HG03045 (cell line): ENCODE measurements at regions not wholly inside any gene's neighbourhood (a gene's known extent, or its start where the extent isn't known, plus 50 kb on each side); places are given as distances from the start of the nearest gene placed in this dataset.

Source experiments
- ATAC-seq: cut with Tn5 transposase; IDR thresholded peaks from one replicate; pipeline ENCODE4 v1.9.1; 2021; ENCODE audit warnings: mild to moderate bottlenecking, moderate library complexity; ENCODE audit not compliant: unreplicated experiment

DNA sequence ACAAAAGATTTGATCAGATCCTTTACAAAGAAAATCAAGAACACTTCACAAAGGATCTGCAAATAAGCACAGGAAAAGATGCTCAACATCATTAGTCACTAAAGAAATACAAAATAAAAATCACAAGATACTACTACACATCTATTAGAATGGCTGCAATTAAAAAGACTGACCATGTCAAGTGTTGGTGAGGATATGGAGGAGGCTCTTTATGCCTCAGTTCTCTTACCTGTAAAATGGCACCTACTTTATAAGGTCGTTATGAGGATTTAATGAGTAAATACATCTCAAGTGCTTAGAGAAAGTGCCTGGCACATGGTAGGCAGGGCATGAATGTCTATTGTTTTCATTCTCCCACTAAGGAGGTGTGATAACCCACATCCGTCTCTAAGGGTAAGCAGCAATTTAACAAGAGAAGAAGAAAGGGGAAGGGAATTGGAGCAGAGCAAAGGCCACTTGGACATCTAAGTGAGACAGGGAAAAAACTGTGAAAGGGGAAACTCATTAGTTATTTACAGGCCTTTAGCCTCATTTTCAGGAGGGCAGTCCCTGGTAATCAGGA, 157.5 kb upstream of the NFE2L3 start:
- ATAC-seq, result no peak

DNA sequence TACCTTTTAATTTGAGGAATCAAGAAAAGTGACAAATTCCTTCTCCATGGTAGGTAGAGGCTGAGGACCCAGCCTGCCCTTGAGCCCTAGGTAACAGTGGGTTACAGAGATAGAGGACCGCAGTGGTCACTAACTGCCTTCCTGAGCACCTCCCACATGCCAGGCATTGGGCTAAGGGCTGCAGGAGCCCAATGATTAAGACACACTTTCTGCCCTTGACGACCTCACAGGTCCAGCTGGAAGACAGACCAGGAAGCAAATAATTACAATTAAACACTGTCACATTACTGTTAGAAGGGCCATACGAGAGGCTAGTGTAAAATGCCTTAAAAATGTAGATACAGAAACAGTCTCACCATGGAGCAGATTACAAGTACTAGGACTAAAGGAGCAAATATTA, 156.8 kb upstream of the NFE2L3 start:
- no peak for ATAC-seq

DNA sequence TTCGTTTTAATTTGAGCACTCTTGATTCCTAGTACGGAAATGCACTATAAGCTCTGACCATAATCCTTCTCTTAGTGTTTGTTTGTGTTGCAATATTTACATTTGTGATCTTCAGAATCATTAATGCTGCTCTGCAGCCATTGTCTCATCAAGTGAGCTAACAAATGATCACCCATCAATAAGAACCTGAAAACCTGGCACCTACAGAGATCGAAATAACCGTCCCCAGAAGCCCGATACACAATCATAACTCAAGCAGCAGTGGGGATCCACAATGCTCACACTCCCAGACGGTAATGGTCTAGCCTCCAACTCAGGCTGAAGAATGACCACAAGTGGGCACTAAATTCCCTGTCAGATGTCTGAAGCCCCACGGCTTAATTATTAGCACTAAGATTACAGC, 156.0 kb upstream of the NFE2L3 start:
- ATAC-seq, result no peak

DNA sequence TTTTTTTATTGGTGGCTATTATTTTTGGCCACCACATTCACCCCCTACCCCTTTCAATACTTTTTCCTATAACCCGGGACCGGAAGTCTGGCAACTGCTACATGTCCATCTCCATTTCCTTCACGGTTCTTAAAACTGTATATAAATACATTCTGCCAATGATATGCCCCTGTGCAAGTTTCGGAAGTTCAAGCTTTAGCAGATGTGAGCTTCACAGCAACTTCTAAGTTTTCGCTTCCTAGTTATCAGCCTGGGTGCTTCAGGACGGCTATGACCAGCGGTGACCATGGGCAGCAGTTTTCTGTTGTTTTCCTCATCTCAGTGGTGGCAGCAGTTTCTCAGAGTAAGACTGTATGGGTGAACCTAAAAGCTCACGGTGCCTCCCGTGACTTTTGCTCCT, 153.5 kb upstream of the NFE2L3 start:
- ATAC-seq, result no peak

DNA sequence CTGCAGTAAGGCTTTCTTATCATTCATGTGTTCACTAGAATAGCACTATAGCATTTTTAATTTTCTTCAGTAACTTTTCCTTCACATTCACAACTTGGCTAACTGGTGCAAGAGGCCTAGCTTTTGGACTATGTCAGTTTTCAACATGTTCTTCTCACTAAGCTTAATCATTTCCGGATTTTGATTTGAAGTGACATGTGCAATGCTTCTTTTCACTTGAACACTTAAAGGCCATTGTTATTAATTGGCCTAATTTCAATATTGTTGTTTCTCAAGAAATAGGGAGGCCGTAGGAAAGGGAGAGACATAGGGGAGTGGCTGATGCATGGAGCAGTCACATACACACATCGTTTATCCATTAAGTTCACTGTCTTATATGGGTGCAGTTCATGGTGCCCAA, 151.2 kb upstream of the NFE2L3 start:
- no peak for ATAC-seq

GRCh38 chr7:26001662-26002244, 150.2 kb upstream of the NFE2L3 start:
- ATAC-seq, result no peak

DNA sequence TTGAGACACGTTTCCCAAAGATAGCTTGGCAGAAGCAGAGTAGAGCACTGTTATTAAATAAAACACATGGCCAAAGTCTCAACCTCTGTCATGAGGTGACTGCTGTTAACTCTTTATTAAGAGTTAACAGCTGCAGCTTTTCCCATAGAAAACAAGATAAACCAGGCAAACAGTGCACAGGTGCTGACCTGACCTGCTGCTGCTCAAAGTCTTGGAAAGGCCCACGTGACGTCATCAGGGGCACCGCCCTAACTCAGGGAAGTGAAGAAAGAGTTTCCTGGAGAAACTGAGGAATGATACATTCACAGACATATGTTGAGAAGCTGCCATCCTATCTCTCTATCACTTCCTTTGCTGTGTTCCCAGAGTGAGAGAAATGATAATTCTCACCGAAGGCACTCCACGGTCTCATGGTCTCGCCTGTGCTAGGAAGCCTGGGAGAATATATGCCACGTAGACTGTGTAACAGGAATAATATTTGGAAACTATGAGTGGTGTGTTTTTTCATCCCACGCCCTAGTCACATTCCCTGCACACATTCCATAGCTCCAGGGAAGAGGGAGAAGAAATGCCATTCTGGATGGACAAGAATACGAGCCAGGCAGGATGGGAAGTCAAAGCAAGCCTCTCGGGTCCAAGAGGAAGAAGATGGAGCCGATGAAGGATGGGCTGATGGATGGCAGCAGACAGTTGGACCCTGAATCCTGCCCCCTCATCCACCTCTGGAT, 146.2 kb upstream of the NFE2L3 start:
- ATAC-seq, result no peak

DNA sequence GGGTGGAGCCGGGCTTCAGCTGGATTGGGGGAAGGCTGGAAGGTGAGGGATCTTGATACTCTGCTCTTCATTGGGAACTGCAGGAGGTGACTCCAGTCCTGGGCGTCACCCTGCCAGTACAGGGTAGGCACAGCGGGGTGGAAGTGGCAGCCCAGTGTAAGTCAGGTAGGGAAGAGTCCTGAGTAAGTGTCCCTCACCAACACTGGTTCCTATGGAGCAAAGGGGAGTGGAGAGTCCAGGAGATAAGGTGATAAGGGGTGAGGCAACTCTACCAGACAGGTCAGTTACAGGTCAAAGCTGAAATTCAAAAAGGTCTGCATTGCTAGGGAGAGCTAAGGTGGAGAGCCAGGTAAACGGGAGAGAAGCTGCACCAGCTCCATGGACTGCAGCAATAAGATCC, 145.6 kb upstream of the NFE2L3 start:
- no peak for ATAC-seq

GRCh38 chr7:26007510-26007909, 144.5 kb upstream of the NFE2L3 start:
- no peak for ATAC-seq

GRCh38 chr7:26008428-26008827, 143.6 kb upstream of the NFE2L3 start:
- ATAC-seq, result no peak

- ATAC-seq, result peak; percentile 65
Measured at GRCh38 chr7:26011039-26011696, 140.8 kb upstream of the NFE2L3 start.

DNA sequence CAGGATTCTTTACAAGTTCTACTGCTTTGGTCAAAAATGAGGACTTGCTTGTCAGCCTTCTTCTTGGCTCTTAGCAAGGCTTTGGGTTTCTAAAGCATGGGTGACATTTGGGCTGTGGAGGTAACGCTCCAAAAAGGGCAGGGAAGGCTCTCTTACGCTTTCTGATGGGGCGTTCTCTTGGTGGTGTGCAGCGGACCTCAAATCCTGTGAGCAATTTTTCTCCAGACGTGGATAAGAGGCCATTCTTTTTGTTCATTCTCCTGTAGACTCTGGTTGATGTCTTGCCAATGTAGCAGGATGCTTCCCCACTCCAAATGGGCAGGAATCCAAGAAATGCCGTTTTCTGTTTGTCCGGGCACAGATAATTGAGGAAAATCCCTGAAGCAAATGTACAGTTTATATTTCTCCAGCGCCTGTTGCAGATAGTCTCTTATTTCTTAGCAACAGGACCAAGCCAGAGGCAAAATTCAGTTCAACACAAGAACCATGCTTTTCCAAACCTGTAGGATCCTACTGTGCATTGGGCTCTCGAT, 138.4 kb upstream of the NFE2L3 start:
- no peak for ATAC-seq

GRCh38 chr7:26022982-26023381, 129.0 kb upstream of the NFE2L3 start:
- no peak for ATAC-seq

- ATAC-seq, result no peak
Measured at GRCh38 chr7:26029911-26030310, 122.1 kb upstream of the NFE2L3 start.

GRCh38 chr7:26034391-26034790, 117.6 kb upstream of the NFE2L3 start:
- no peak for ATAC-seq

DNA sequence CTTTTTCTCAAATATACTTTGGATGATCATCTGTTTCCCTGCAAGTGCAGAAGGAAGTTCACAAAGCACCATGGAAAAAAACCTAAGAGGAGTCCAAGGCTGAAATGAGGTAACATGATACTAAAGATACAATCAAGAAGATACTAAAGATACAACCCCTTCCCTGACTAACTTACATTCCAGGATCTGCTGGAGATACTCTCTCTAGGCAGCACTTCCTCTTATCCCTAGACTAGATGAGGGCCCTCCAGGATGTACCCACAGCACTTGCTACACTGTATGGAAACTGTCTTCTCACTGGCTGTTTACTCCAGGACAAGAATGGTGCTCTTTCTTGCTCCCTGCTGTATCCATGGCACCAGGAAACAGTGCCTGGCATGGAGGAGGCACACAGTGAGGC, 116.4 kb upstream of the NFE2L3 start:
- ATAC-seq, result no peak

DNA sequence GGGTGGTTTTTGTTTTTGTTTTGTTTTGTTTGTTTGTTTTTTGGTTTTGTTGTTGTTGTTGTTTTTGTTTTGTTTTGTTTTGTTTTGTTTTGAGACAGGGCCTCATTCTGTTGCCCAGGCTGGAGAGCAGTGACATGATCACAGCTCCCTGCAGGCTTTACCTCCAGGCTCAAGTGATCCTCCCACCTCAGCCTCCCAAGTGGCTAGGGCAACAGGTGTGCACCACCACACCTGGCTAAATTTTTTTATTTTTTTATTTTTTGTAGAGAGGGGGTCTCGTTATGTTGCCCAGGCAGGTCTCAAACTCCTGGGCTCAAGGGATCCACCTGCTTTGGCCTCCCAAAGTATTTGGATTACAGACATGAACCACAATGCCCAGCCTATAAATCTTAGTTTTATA, 115.9 kb upstream of the NFE2L3 start:
- ATAC-seq, result no peak

DNA sequence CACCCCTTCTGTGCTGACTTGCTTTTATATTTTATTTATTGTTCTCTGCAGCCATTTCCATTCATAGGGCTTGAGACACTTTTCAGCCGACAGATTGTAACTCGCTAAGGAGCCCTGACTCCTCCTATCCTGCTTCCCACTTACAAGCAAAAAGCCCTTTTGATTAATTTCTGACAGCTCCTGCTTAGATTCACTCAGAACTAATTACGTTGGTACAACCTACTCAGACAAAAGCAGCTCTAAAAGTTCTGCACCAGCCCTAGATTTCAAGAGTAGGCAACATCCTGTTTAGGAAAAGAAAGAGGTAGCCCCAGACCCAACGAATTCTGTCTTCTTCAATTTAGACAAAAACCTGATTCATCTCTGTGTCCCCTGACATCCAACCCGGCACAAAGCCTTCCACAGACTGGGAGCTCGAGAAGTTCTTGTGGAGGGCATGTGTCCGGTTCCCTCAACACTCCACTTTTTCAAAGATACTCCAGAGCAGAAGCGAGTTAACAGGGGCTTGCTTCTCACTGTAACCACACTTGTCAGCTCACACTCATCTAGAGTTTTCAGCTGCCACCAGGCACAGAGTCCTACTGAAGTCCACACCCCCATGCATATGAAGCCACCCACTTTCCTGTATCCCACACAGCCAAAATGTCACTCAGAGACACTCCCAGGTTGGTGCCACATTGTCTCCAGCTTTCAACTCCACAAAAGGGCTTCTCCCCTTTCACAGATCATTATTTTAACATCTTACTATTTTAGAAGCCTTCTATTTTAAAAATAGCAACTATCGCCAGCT, 113.6 kb upstream of the NFE2L3 start:
- ATAC-seq, result no peak

DNA sequence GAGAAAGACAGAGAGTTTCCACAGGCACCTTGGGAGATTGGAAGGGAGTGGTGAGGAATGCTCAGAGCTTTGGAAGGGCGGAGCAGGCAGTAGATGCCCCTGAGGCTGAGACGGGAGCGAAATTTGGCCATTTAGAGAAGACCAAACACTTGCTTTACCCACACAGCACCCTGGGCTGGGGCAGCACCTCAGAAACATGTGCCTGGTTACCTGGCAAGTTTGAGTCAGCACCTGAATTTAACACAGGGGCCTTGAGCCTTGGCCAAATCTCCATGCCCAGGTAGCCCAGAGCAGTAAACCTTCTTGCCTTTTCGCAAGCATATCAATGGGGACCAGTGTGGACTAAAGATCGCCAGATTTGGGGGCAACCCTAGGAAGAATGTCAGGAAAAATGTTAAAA, 111.9 kb upstream of the NFE2L3 start:
- ATAC-seq, result no peak

DNA sequence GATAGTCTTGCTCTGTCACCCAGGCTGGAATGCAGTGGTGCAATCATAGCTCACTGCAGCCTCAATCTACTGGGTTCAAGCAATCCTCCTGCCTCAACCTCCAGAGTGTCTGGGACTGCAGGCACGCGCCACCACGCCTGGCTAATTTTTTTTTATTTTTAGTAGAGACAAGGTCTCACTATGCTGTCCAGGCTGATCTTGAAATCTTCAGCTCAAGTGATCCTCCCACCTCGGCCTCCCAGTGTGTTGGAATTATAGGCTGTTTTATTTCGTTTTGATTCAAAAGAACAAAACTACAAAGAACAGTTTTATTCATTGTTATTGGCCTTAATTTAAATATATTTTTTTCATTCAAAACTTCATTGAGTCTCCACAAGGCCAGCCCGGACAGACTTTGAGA, 109.8 kb upstream of the NFE2L3 start:
- ATAC-seq, result no peak

DNA sequence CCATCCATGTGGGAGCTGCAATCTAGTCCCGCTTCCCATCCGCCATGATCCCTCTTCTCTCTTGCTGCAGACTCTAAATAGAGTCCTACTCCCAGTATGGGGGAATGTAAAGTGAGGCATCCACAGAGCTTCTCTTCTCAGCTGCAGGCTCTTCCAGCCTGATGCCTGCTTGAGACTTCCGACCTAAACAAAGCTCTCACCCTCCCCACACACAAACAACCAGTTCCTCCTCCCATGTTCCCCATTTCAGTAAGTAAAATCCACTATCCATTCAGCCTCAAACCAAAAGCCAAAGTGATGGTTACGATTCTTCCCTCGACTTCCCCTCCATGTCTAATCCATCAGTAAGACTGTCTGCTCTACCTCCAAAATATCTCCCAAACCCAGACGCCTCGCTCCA, 108.2 kb upstream of the NFE2L3 start:
- ATAC-seq, result no peak
